IMR-90 (cell line): ENCODE measurements at regions not wholly inside any gene's neighbourhood (a gene's known extent, or its start where the extent isn't known, plus 50 kb on each side); places are given as distances from the start of the nearest gene placed in this dataset.

Experiments used
- ATAC-seq: fragments of 200-7000 bp; cut with Tn5 transposase; 2 replicates; pipeline ENCODE4 v1.9.1; 2020; ENCODE audit warnings: low read depth, mild to moderate bottlenecking, moderate library complexity
- BruUV-seq: library from RNA; stranded (reverse); fragments of 400-500 nt; replicated peaks from 2 replicates; lab custom pipeline; 2021; lab: Mats Ljungman, UMichigan
- CTCF ChIA-PET: fragments of 300-600 bp; formaldehyde crosslinking; extraction: SDS; loops from one replicate; lab custom pipeline; 2021; ENCODE audit warnings: antibody characterized with exemption; lab: Yijun Ruan, JAX
- POLR2A ChIA-PET: fragments of 300-600 bp; sonication (Branson Sonifier 250); formaldehyde crosslinking; loops from one replicate; lab custom pipeline; 2022; ENCODE audit warnings: antibody characterized with exemption; ENCODE audit not compliant: unreplicated experiment; lab: Charles Lee
- DNase-seq: peaks from one replicate; pipeline ENCODE4 v3.0.0; 2013
- H2AFZ ChIP-seq: replicated peaks from 2 replicates; pipeline ENCODE3; 2013; ENCODE audit warnings: low read length, mild to moderate bottlenecking; ENCODE audit not compliant: poor library complexity
- H2AK5ac ChIP-seq: 2 replicates; pipeline ENCODE4 v1.6.1; 2013; ENCODE audit warnings: low read depth, low read length, inconsistent platforms
- H2AK9ac ChIP-seq: replicated peaks from 2 replicates; pipeline ENCODE3; 2013; ENCODE audit warnings: mild to moderate bottlenecking, low read depth, low read length, moderate library complexity; ENCODE audit not compliant: poor library complexity
- H2BK120ac ChIP-seq: 2 replicates; pipeline ENCODE4 v1.6.1; 2013; ENCODE audit warnings: low read depth, low read length, inconsistent platforms
- H2BK15ac ChIP-seq: 3 replicates; pipeline ENCODE4 v1.6.1; 2013; ENCODE audit warnings: low read depth, low read length, inconsistent platforms
- H2BK20ac ChIP-seq: 2 replicates; pipeline ENCODE4 v1.6.1; 2013; ENCODE audit warnings: low read depth, mild to moderate bottlenecking, inconsistent platforms, low read length, moderate library complexity
- H2BK5ac ChIP-seq: 2 replicates; pipeline ENCODE4 v1.6.1; 2013; ENCODE audit warnings: mild to moderate bottlenecking, low read depth, low read length, inconsistent platforms; ENCODE audit not compliant: poor library complexity, severe bottlenecking
- H3K14ac ChIP-seq: replicated peaks from 2 replicates; pipeline ENCODE4 v1.6.1; 2013; ENCODE audit warnings: low read depth, low read length, inconsistent platforms
- H3K18ac ChIP-seq: 2 replicates; pipeline ENCODE4 v1.6.1; 2013; ENCODE audit warnings: low read depth, low read length, control low read depth
- H3K23ac ChIP-seq: 2 replicates; pipeline ENCODE4 v1.6.1; 2013; ENCODE audit warnings: low read depth, low read length, inconsistent platforms
- H3K27ac ChIP-seq: 2 replicates; pipeline ENCODE4 v1.5.1; 2013; ENCODE audit warnings: mild to moderate bottlenecking, control low read depth, low read length; ENCODE audit not compliant: insufficient read depth
- H3K27me3 ChIP-seq: 2 replicates; pipeline ENCODE4 v1.6.1; 2013; ENCODE audit warnings: low read length; ENCODE audit not compliant: control insufficient read depth, insufficient read depth
- H3K36me3 ChIP-seq: 2 replicates; pipeline ENCODE4 v1.6.1; 2013; ENCODE audit warnings: low read length, mixed read lengths; ENCODE audit not compliant: control insufficient read depth, insufficient read depth
- H3K4ac ChIP-seq: 2 replicates; pipeline ENCODE4 v1.6.1; 2013; ENCODE audit warnings: low read depth, low read length, inconsistent platforms
- H3K4me1 ChIP-seq: 2 replicates; pipeline ENCODE4 v1.6.1; 2013; ENCODE audit warnings: low read length, mixed read lengths; ENCODE audit not compliant: control insufficient read depth, insufficient read depth
- H3K4me2 ChIP-seq: 2 replicates; pipeline ENCODE4 v1.6.1; 2013; ENCODE audit warnings: low read depth, mild to moderate bottlenecking, control low read depth, low read length, moderate library complexity
- H3K4me3 ChIP-seq: 2 replicates; pipeline ENCODE4 v1.5.1; 2013; ENCODE audit warnings: low read depth, mild to moderate bottlenecking, control low read depth, low read length, moderate library complexity; ENCODE audit not compliant: insufficient read depth
- H3K56ac ChIP-seq: 2 replicates; pipeline ENCODE4 v1.6.1; 2013; ENCODE audit warnings: low read length, inconsistent platforms; ENCODE audit not compliant: insufficient read depth; ENCODE audit errors: extremely low read depth
- H3K79me1 ChIP-seq, 2 experiments: 2 replicates each; pipeline ENCODE4 v1.6.1; 2013; ENCODE audit warnings: low read length in 2 of 2, inconsistent platforms in 1 of 2, low read depth in 1 of 2
- H3K9ac ChIP-seq: 2 replicates; pipeline ENCODE4 v1.6.1; 2013; ENCODE audit warnings: low read depth, low read length, control low read depth
- H3K9me1 ChIP-seq: 2 replicates; pipeline ENCODE4 v1.6.1; 2013; ENCODE audit warnings: low read length, inconsistent platforms; ENCODE audit not compliant: insufficient read depth
- H3K9me3 ChIP-seq: 2 replicates; pipeline ENCODE4 v1.6.1; 2013; ENCODE audit warnings: low read length; ENCODE audit not compliant: control insufficient read depth, insufficient read depth
- H4K20me1 ChIP-seq: 2 replicates; pipeline ENCODE4 v1.6.1; 2013; ENCODE audit warnings: low read length, inconsistent platforms; ENCODE audit not compliant: insufficient read depth
- H4K5ac ChIP-seq: 2 replicates; pipeline ENCODE4 v1.6.1; 2013; ENCODE audit warnings: mild to moderate bottlenecking, low read depth, low read length, control low read depth
- H4K8ac ChIP-seq, 2 experiments: 2 replicates each; pipeline ENCODE4 v1.6.1; 2013; ENCODE audit warnings: low read depth in 2 of 2, low read length in 2 of 2, control low read depth in 1 of 2, inconsistent platforms in 1 of 2
- H4K91ac ChIP-seq: 2 replicates; pipeline ENCODE4 v1.6.1; 2013; ENCODE audit warnings: low read depth, low read length, inconsistent platforms; ENCODE audit not compliant: insufficient read depth
- BHLHE40 ChIP-seq: fragments of 150-350 bp; IDR thresholded peaks from 2 replicates; pipeline ENCODE4 v1.6.1; 2016; ENCODE audit warnings: mild to moderate bottlenecking, low read depth, low read length
- CEBPB ChIP-seq: IDR thresholded peaks from 2 replicates; pipeline ENCODE4 v1.6.1; 2012; ENCODE audit warnings: low read depth, low read length, improper control_type of control experiment
- CHD1 ChIP-seq: IDR thresholded peaks from 2 replicates; pipeline ENCODE4 v1.6.1; 2012; ENCODE audit warnings: low read depth, low read length, improper control_type of control experiment
- CTCF ChIP-seq: conservative IDR thresholded peaks from 2 replicates; pipeline ENCODE4 v1.5.1; 2012; ENCODE audit warnings: mild to moderate bottlenecking, low read depth, low read length, improper control_type of control experiment
- FOS ChIP-seq: fragments of 150-350 bp; IDR thresholded peaks from 2 replicates; pipeline ENCODE4 v1.6.1; 2016; ENCODE audit warnings: low read depth, low read length
- MAFK ChIP-seq: IDR thresholded peaks from 2 replicates; pipeline ENCODE4 v1.6.1; 2012; ENCODE audit warnings: low read depth, low read length, improper control_type of control experiment
- MXI1 ChIP-seq: IDR thresholded peaks from 2 replicates; pipeline ENCODE4 v1.6.1; 2012; ENCODE audit warnings: low read depth, mild to moderate bottlenecking, low read length, moderate library complexity, borderline replicate concordance
- NFE2L2 ChIP-seq: fragments of 150-350 bp; IDR thresholded peaks from 2 replicates; pipeline ENCODE4 v1.6.1; 2016; ENCODE audit warnings: low read depth, mild to moderate bottlenecking, low read length
- RAD21 ChIP-seq: IDR thresholded peaks from 2 replicates; pipeline ENCODE4 v1.6.1; 2012; ENCODE audit warnings: low read length, improper control_type of control experiment
- RCOR1 ChIP-seq: IDR thresholded peaks from 2 replicates; pipeline ENCODE4 v1.6.1; 2012; ENCODE audit warnings: mild to moderate bottlenecking, low read length, improper control_type of control experiment; ENCODE audit not compliant: insufficient replicate concordance
- RFX5 ChIP-seq: IDR thresholded peaks from 2 replicates; pipeline ENCODE4 v1.8.0; 2012; ENCODE audit warnings: low read depth, mild to moderate bottlenecking, low read length, moderate library complexity
- SMC3 ChIP-seq: fragments of 150-350 bp; IDR thresholded peaks from 2 replicates; pipeline ENCODE4 v1.6.1; 2016; ENCODE audit warnings: low read depth, mild to moderate bottlenecking, antibody characterized with exemption, low read length, moderate library complexity
- USF2 ChIP-seq: fragments of 150-350 bp; IDR thresholded peaks from 2 replicates; pipeline ENCODE4 v1.6.1; 2017; ENCODE audit warnings: mild to moderate bottlenecking, antibody characterized with exemption, low read length, low read depth
- WGBS, 2 experiments: methylation state at CpG; one replicate each; pipeline versions ENCODE4 v1.1.5 to v1.1.7; 2013; ENCODE audit warnings: missing lambda C conversion rate in 2 of 2; ENCODE audit not compliant: insufficient read length in 1 of 2; ENCODE audit errors: extremely low coverage in 2 of 2; 5-methylcytosine and 5-hydroxymethylcytosine counted together
- dilution Hi-C: fragments of 300-500 bp; cut with HindIII; formaldehyde crosslinking; loops from one replicate; pipeline ENCODE4 v1.14.3; 2018; ENCODE audit warnings: low sequenced_read_pairs; ENCODE audit not compliant: unreplicated experiment
- in situ Hi-C: fragments of 300-500 bp; cut with MboI; formaldehyde crosslinking; loops from 3 replicates; pipeline ENCODE4 v1.14.3; 2019; ENCODE audit warnings: low sequenced_read_pairs, inconsistent platforms, mixed read lengths
- intact Hi-C: fragments of 100-400 bp; cut with micrococcal nuclease; formaldehyde crosslinking; loops from 2 replicates; pipeline ENCODE4 v1.10.0; 2022
- TF ChIP-seq, protein P1 (sequence below): fragments of 150-350 bp; IDR thresholded peaks from 2 replicates; pipeline ENCODE4 v1.6.1; 2016; ENCODE audit warnings: low read depth, mild to moderate bottlenecking, low read length, moderate library complexity, borderline replicate concordance

DNA sequence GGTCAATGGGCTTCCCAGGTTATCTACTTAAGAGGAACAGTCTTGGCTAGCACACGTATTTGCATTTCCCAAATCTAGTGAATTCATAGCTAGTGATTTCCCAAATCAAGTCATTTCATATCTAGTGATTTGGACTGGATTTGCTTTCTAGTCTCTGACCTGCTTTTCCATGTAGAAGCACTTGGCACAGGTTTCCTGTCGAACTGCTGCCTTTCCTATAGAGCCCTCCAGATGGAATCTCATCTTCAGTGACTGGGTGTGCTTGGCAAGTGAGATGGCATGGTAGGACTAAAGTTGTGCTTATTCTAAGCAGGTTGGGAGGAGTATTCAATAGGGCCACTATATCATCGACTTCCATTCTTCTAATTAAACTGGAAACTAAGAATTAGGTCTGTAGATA is 94.7 kb downstream of the CCNG2 start:
- ChIA-PET CTCF (interaction anchor here (0.6 kb wide), 1 partner anchor 120 kb away, joined by 3 read pairs; no protein-coding TSS in a partner anchor), POLR2A (no interaction called here)
- no peak for TF ChIP-seq SMC3
- TF ChIP-seq CHD1: no peak
- TF ChIP-seq RAD21: no peak
- no peak for TF ChIP-seq CEBPB
- no peak for TF ChIP-seq MXI1
- TF ChIP-seq NFE2L2: no peak
- no peak for TF ChIP-seq CTCF
- TF ChIP-seq MAFK: no peak
- no peak for TF ChIP-seq RFX5
- TF ChIP-seq RCOR1: no peak
- TF ChIP-seq USF2: no peak
- TF ChIP-seq, protein P1, sequence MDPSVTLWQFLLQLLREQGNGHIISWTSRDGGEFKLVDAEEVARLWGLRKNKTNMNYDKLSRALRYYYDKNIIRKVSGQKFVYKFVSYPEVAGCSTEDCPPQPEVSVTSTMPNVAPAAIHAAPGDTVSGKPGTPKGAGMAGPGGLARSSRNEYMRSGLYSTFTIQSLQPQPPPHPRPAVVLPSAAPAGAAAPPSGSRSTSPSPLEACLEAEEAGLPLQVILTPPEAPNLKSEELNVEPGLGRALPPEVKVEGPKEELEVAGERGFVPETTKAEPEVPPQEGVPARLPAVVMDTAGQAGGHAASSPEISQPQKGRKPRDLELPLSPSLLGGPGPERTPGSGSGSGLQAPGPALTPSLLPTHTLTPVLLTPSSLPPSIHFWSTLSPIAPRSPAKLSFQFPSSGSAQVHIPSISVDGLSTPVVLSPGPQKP: no peak
- TF ChIP-seq BHLHE40: no peak
- no peak for TF ChIP-seq FOS
- no peak overlapping the region for H3K18ac ChIP-seq
- H3K23ac ChIP-seq: no peak overlapping the region
- no peak overlapping the region for H3K14ac ChIP-seq
- H4K91ac ChIP-seq: no peak overlapping the region
- no peaks in the 10 kb centered on the region for H3K9me3 ChIP-seq
- H3K36me3 ChIP-seq: no peaks in the 10 kb centered on the region
- no peaks in the 10 kb centered on the region; the same call in 1 of the 2 replicates for H3K27me3 ChIP-seq
- dilution Hi-C loops (no loop called here), intact Hi-C loops (no loop called here), in situ Hi-C loops (no loop called here)
- H3K4me3 ChIP-seq: no peak overlapping the region
- H2BK20ac ChIP-seq: no peak overlapping the region
- no peaks in the 10 kb centered on the region for H4K20me1 ChIP-seq
- no CpG with 5 or more reads among the region's 3 CpGs for WGBS, 2 experiments
- no peak overlapping the region for H2BK5ac ChIP-seq
- no peaks in the 10 kb centered on the region for H3K79me1 ChIP-seq
- no peaks in the 10 kb centered on the region for H3K4me1 ChIP-seq
- no peak for DNase-seq
- BruUV-seq: no TSS peak
- H2BK15ac ChIP-seq: no peak overlapping the region
- no peak overlapping the region for H3K4ac ChIP-seq
- no peak overlapping the region for H3K9ac ChIP-seq
- no peak for ATAC-seq
- no peak overlapping the region for H2BK120ac ChIP-seq
- no peaks in the 10 kb centered on the region for H3K9me1 ChIP-seq
- H2AFZ ChIP-seq: no peak overlapping the region
- H2AK5ac ChIP-seq: no peak overlapping the region
- H4K5ac ChIP-seq: no peak overlapping the region
- H3K27ac ChIP-seq: no peak overlapping the region
- no peak overlapping the region for H3K4me2 ChIP-seq
- H2AK9ac ChIP-seq: no peak overlapping the region
- H4K8ac ChIP-seq: no peak overlapping the region
- no peak overlapping the region for H3K56ac ChIP-seq
